ENCODE measurements at regions not wholly inside any gene's neighbourhood (a gene's known extent, or its start where the extent isn't known, plus 50 kb on each side); places are given as distances from the start of the nearest gene placed in this dataset.

DNA sequence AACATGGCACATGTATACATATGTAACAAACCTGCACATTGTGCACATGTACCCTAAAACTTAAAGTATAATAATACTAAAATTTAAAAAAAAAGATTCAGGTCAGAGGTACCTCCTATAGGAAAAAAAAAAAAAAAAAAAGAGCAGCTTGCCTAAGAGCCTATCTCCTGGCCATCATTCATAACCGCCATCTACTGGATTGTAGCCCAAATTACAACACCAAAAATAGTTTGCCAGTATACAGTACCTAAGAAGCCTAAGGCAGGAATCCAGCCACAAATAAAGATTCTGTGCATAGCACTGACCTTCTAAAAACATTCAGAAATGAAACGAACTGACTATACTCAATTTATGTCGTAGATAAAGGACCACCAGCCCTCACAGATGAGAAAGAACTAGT lies 438.4 kb upstream of the ADGRB3 start:
- Histone ChIP-seq H2AFZ (ENCODE audit: low read length) (no peak overlapping the region), H3K79me2 (ENCODE audit: control insufficient read depth in 1 of 2, insufficient read depth in 2 of 2, low read length in 2 of 2) (no peaks in the 10 kb centered on the region), H3K14ac (ENCODE audit: insufficient read length) (no peak overlapping the region), H3K36me3 (ENCODE audit: control insufficient read depth in 2 of 4, insufficient read depth in 4 of 4, low read length in 3 of 4) (no peaks in the 10 kb centered on the region; a peak in 2 of 8 replicates), H3K23ac (ENCODE audit: insufficient read length) (no peak overlapping the region), H4K5ac (ENCODE audit: insufficient read length, low read depth, low read length) (no peak overlapping the region), H3K18ac (ENCODE audit: extremely low read depth, low read length) (no peak overlapping the region), H3K23me2 (ENCODE audit: low read depth, low read length) (no peaks in the 10 kb centered on the region), H3K4ac (replicated peaks; ENCODE audit: insufficient read length, low read depth, low read length) (no peak overlapping the region), H3K4me2 (ENCODE audit: insufficient read depth in 1 of 2, low read depth in 2 of 2, low read length in 2 of 2) (no peak overlapping the region), H3K27me3 (replicated peaks in 1 of 4; ENCODE audit: control insufficient read depth in 3 of 4, extremely low read depth in 1 of 4, insufficient read depth in 3 of 4, low read length in 3 of 4) (no peaks in the 10 kb centered on the region), H3K79me1 (ENCODE audit: low read depth, low read length) (no peaks in the 10 kb centered on the region), H3K9me3 (ENCODE audit: insufficient read depth in 2 of 2, low read depth in 1 of 2, low read length in 1 of 2) (peaks cover 4 to 9% of the 10 kb centered on the region in 2 experiments; a peak in 2 of 4 replicates), H2BK12ac (ENCODE audit: low read depth, low read length) (no peak overlapping the region), H3K9ac (replicated peaks in 1 of 4; ENCODE audit: extremely low read depth in 1 of 4, low read depth in 3 of 4, low read length in 3 of 4) (no peak overlapping the region), H3K27ac (ENCODE audit: low read depth, low read length) (no peak overlapping the region), H4K8ac (ENCODE audit: extremely low read depth, insufficient read depth, low read length) (no peak overlapping the region), H4K91ac (replicated peaks; ENCODE audit: insufficient read length, low read length) (no peak overlapping the region), H2BK120ac (replicated peaks; ENCODE audit: low read depth, low read length) (no peak overlapping the region), H2BK20ac (ENCODE audit: low read length) (no peak overlapping the region), H3K56ac (replicated peaks; ENCODE audit: insufficient read length, low read depth, low read length) (no peak overlapping the region), H2BK15ac (ENCODE audit: low read length) (no peak overlapping the region), H3K4me3 (ENCODE audit: extremely low read depth in 1 of 4, insufficient read depth in 2 of 4, low read depth in 3 of 4, low read length in 4 of 4) (no peak overlapping the region), H2BK5ac (ENCODE audit: low read depth, low read length) (no peak overlapping the region), H3K4me1 (replicated peaks in 1 of 4; ENCODE audit: control insufficient read depth in 3 of 4, insufficient read depth in 4 of 4, low read length in 3 of 4) (no peaks in the 10 kb centered on the region), H4K20me1 (replicated peaks in 1 of 2; ENCODE audit: control insufficient read depth in 1 of 2, insufficient read depth in 2 of 2, low read length in 2 of 2) (no peaks in the 10 kb centered on the region), H2AK5ac (ENCODE audit: low read depth, low read length) (no peak overlapping the region)
- 62% methylated on average over 3 of the region's 3 CpGs; no CpG with 5 or more reads in 1 of the 2 experiments for WGBS, 2 experiments (ENCODE audit: extremely low coverage in 1 of 2, insufficient coverage in 1 of 2, insufficient read length in 1 of 2, insufficient replicate concordance in 2 of 2, low coverage in 1 of 2, low lambda C conversion rate in 2 of 2, missing lambda C conversion rate in 1 of 2)
- ChIA-PET CTCF (ENCODE audit: partially characterized antibody) (interaction anchor here (0.6 to 2.1 kb wide), 6 partner anchors 30 to 526 kb away, joined by 3 to 8 read pairs (median 4); no protein-coding TSS in a partner anchor), POLR2A (ENCODE audit: partially characterized antibody) (no interaction called here)
- TF ChIP-seq, protein P1, sequence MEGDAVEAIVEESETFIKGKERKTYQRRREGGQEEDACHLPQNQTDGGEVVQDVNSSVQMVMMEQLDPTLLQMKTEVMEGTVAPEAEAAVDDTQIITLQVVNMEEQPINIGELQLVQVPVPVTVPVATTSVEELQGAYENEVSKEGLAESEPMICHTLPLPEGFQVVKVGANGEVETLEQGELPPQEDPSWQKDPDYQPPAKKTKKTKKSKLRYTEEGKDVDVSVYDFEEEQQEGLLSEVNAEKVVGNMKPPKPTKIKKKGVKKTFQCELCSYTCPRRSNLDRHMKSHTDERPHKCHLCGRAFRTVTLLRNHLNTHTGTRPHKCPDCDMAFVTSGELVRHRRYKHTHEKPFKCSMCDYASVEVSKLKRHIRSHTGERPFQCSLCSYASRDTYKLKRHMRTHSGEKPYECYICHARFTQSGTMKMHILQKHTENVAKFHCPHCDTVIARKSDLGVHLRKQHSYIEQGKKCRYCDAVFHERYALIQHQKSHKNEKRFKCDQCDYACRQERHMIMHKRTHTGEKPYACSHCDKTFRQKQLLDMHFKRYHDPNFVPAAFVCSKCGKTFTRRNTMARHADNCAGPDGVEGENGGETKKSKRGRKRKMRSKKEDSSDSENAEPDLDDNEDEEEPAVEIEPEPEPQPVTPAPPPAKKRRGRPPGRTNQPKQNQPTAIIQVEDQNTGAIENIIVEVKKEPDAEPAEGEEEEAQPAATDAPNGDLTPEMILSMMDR (IDR thresholded peaks at IDR 0.05; ENCODE audit: control extremely low read depth in 1 of 3, insufficient read depth in 1 of 3, low read depth in 1 of 3, low read length in 3 of 3) = peak in 2 of 3 experiments; percentile 40 to 42; a peak in 2 of 4 replicates
- TF ChIP-seq JUN (IDR thresholded peaks at IDR 0.05; ENCODE audit: low read depth, low read length) (no peak), SIX5 (IDR thresholded peaks at IDR 0.05; ENCODE audit: low read depth, low read length) (no peak), RAD21 (IDR thresholded peaks at IDR 0.05 in 1 of 2, conservative IDR thresholded peaks at IDR 0.05 in 1 of 2; ENCODE audit: low read depth in 2 of 2, low read length in 2 of 2) (peak; percentile 74 to 75)
- DNase-seq (ENCODE audit: low read depth in 1 of 2, low spot score in 2 of 2) (no peak), FAIRE-seq (no peak)

Measured in H1 (cell line).